ENCODE measurements at regions not wholly inside any gene's neighbourhood (a gene's known extent, or its start where the extent isn't known, plus 50 kb on each side); places are given as distances from the start of the nearest gene placed in this dataset.

- Histone ChIP-seq H3K23ac (ENCODE audit: insufficient read length, low read depth, low read length) (no peak overlapping the region), H3K56ac (ENCODE audit: insufficient read length, low read depth, low read length) (no peak overlapping the region), H4K20me1 (ENCODE audit: control insufficient read depth, insufficient read depth, insufficient read length) (no peaks in the 10 kb centered on the region), H3K27me3 (ENCODE audit: insufficient read depth, low read length) (no peaks in the 10 kb centered on the region), H4K8ac (replicated peaks; ENCODE audit: insufficient read length, low read depth, low read length) (no peak overlapping the region), H3K27ac (ENCODE audit: insufficient read length, low read depth, low read length) (no peak overlapping the region), H3K4ac (ENCODE audit: low read depth, low read length) (no peak overlapping the region), H2BK5ac (ENCODE audit: insufficient read length, low read length) (no peak overlapping the region), H3T11ph (ENCODE audit: low read length) (no peak overlapping the region), H3K9me3 (ENCODE audit: control insufficient read depth, low read depth, low read length) (peaks cover 7% of the 10 kb centered on the region), H2BK20ac (ENCODE audit: low read depth, low read length, poor library complexity, severe bottlenecking) (no peak overlapping the region), H3K4me1 (ENCODE audit: insufficient read depth, low read length) (no peaks in the 10 kb centered on the region), H3K18ac (ENCODE audit: insufficient read length, low read depth, low read length) (no peak overlapping the region), H2BK12ac (ENCODE audit: insufficient read length, low read depth, low read length) (no peak overlapping the region), H2AK5ac (ENCODE audit: insufficient read length, low read length) (no peak overlapping the region), H4K5ac (ENCODE audit: insufficient read length, low read depth, low read length) (no peak overlapping the region), H3K14ac (ENCODE audit: insufficient read depth, low read length) (no peak overlapping the region), H3K9ac (ENCODE audit: extremely low read depth, insufficient read length, low read length) (no peak overlapping the region), H3K79me1 (ENCODE audit: insufficient read depth, low read depth, low read length, poor library complexity, severe bottlenecking) (no peaks in the 10 kb centered on the region), H3K4me2 (ENCODE audit: insufficient read depth, insufficient read length, low read length) (no peak overlapping the region), H3K79me2 (ENCODE audit: insufficient read depth, low read length) (no peaks in the 10 kb centered on the region), H2BK15ac (ENCODE audit: low read depth, low read length) (no peak overlapping the region), H2BK120ac (ENCODE audit: low read depth, low read length, poor library complexity, severe bottlenecking) (no peak overlapping the region), H4K91ac (ENCODE audit: insufficient read length, low read depth, low read length) (no peak overlapping the region), H2AFZ (ENCODE audit: low read length) (no peak overlapping the region), H3K23me2 (ENCODE audit: insufficient read length, low read depth, low read length, poor library complexity, severe bottlenecking) (no peaks in the 10 kb centered on the region)
- peak; percentile 85 for DNase-seq
- H3K4me1 Mint-ChIP-seq = no peaks in the 10 kb centered on the region
- no peak overlapping the region; a peak in 1 of 7 replicates for H3K27ac Mint-ChIP-seq
- no peaks in the 10 kb centered on the region for H3K27me3 Mint-ChIP-seq (ENCODE audit: low read depth)
- WGBS (ENCODE audit: extremely low coverage, insufficient read length, low lambda C conversion rate) = no CpG with 5 or more reads among the region's 1 CpG
- TF ChIP-seq CTCF (conservative IDR thresholded peaks at IDR 0.05) = peak; percentile 76
- peaks cover 0 to 6% (median 4%) of the 10 kb centered on the region in 3 experiments; a peak in 4 of 7 replicates for H3K36me3 Mint-ChIP-seq (ENCODE audit: insufficient read depth in 1 of 3, low read depth in 3 of 3)
- no peak overlapping the region for H3K4me3 Mint-ChIP-seq
- peaks cover 8 to 10% of the 10 kb centered on the region in 2 experiments for H3K9me3 Mint-ChIP-seq
Observed at GRCh38 chr3:163490119-163490518, 1588.2 kb downstream of the SI start.
